IMR-90 (cell line): ENCODE measurements at regions not wholly inside any gene's neighbourhood (a gene's known extent, or its start where the extent isn't known, plus 50 kb on each side); places are given as distances from the start of the nearest gene placed in this dataset.

Source experiments
- ATAC-seq: fragments of 200-7000 bp; cut with Tn5 transposase; 2 replicates; pipeline ENCODE4 v1.9.1; 2020; ENCODE audit warnings: low read depth, mild to moderate bottlenecking, moderate library complexity
- BruUV-seq: library from RNA; stranded (reverse); fragments of 400-500 nt; replicated peaks from 2 replicates; lab custom pipeline; 2021; lab: Mats Ljungman, UMichigan
- CTCF ChIA-PET: fragments of 300-600 bp; formaldehyde crosslinking; extraction: SDS; loops from one replicate; lab custom pipeline; 2021; ENCODE audit warnings: antibody characterized with exemption; lab: Yijun Ruan, JAX
- POLR2A ChIA-PET: fragments of 300-600 bp; sonication (Branson Sonifier 250); formaldehyde crosslinking; loops from one replicate; lab custom pipeline; 2022; ENCODE audit warnings: antibody characterized with exemption; ENCODE audit not compliant: unreplicated experiment; lab: Charles Lee
- DNase-seq: peaks from one replicate; pipeline ENCODE4 v3.0.0; 2013
- H2AFZ ChIP-seq: replicated peaks from 2 replicates; pipeline ENCODE3; 2013; ENCODE audit warnings: low read length, mild to moderate bottlenecking; ENCODE audit not compliant: poor library complexity
- H2AK5ac ChIP-seq: 2 replicates; pipeline ENCODE4 v1.6.1; 2013; ENCODE audit warnings: low read depth, low read length, inconsistent platforms
- H2AK9ac ChIP-seq: replicated peaks from 2 replicates; pipeline ENCODE3; 2013; ENCODE audit warnings: mild to moderate bottlenecking, low read depth, low read length, moderate library complexity; ENCODE audit not compliant: poor library complexity
- H2BK120ac ChIP-seq: 2 replicates; pipeline ENCODE4 v1.6.1; 2013; ENCODE audit warnings: low read depth, low read length, inconsistent platforms
- H2BK15ac ChIP-seq: 3 replicates; pipeline ENCODE4 v1.6.1; 2013; ENCODE audit warnings: low read depth, low read length, inconsistent platforms
- H2BK20ac ChIP-seq: 2 replicates; pipeline ENCODE4 v1.6.1; 2013; ENCODE audit warnings: low read depth, mild to moderate bottlenecking, inconsistent platforms, low read length, moderate library complexity
- H2BK5ac ChIP-seq: 2 replicates; pipeline ENCODE4 v1.6.1; 2013; ENCODE audit warnings: mild to moderate bottlenecking, low read depth, low read length, inconsistent platforms; ENCODE audit not compliant: poor library complexity, severe bottlenecking
- H3K14ac ChIP-seq: replicated peaks from 2 replicates; pipeline ENCODE4 v1.6.1; 2013; ENCODE audit warnings: low read depth, low read length, inconsistent platforms
- H3K18ac ChIP-seq: 2 replicates; pipeline ENCODE4 v1.6.1; 2013; ENCODE audit warnings: low read depth, low read length, control low read depth
- H3K23ac ChIP-seq: 2 replicates; pipeline ENCODE4 v1.6.1; 2013; ENCODE audit warnings: low read depth, low read length, inconsistent platforms
- H3K27ac ChIP-seq: 2 replicates; pipeline ENCODE4 v1.5.1; 2013; ENCODE audit warnings: mild to moderate bottlenecking, control low read depth, low read length; ENCODE audit not compliant: insufficient read depth
- H3K27me3 ChIP-seq: 2 replicates; pipeline ENCODE4 v1.6.1; 2013; ENCODE audit warnings: low read length; ENCODE audit not compliant: control insufficient read depth, insufficient read depth
- H3K36me3 ChIP-seq: 2 replicates; pipeline ENCODE4 v1.6.1; 2013; ENCODE audit warnings: low read length, mixed read lengths; ENCODE audit not compliant: control insufficient read depth, insufficient read depth
- H3K4ac ChIP-seq: 2 replicates; pipeline ENCODE4 v1.6.1; 2013; ENCODE audit warnings: low read depth, low read length, inconsistent platforms
- H3K4me1 ChIP-seq: 2 replicates; pipeline ENCODE4 v1.6.1; 2013; ENCODE audit warnings: low read length, mixed read lengths; ENCODE audit not compliant: control insufficient read depth, insufficient read depth
- H3K4me2 ChIP-seq: 2 replicates; pipeline ENCODE4 v1.6.1; 2013; ENCODE audit warnings: low read depth, mild to moderate bottlenecking, control low read depth, low read length, moderate library complexity
- H3K4me3 ChIP-seq: 2 replicates; pipeline ENCODE4 v1.5.1; 2013; ENCODE audit warnings: low read depth, mild to moderate bottlenecking, control low read depth, low read length, moderate library complexity; ENCODE audit not compliant: insufficient read depth
- H3K56ac ChIP-seq: 2 replicates; pipeline ENCODE4 v1.6.1; 2013; ENCODE audit warnings: low read length, inconsistent platforms; ENCODE audit not compliant: insufficient read depth; ENCODE audit errors: extremely low read depth
- H3K79me1 ChIP-seq, 2 experiments: 2 replicates each; pipeline ENCODE4 v1.6.1; 2013; ENCODE audit warnings: low read length in 2 of 2, inconsistent platforms in 1 of 2, low read depth in 1 of 2
- H3K9ac ChIP-seq: 2 replicates; pipeline ENCODE4 v1.6.1; 2013; ENCODE audit warnings: low read depth, low read length, control low read depth
- H3K9me1 ChIP-seq: 2 replicates; pipeline ENCODE4 v1.6.1; 2013; ENCODE audit warnings: low read length, inconsistent platforms; ENCODE audit not compliant: insufficient read depth
- H3K9me3 ChIP-seq: 2 replicates; pipeline ENCODE4 v1.6.1; 2013; ENCODE audit warnings: low read length; ENCODE audit not compliant: control insufficient read depth, insufficient read depth
- H4K20me1 ChIP-seq: 2 replicates; pipeline ENCODE4 v1.6.1; 2013; ENCODE audit warnings: low read length, inconsistent platforms; ENCODE audit not compliant: insufficient read depth
- H4K5ac ChIP-seq: 2 replicates; pipeline ENCODE4 v1.6.1; 2013; ENCODE audit warnings: mild to moderate bottlenecking, low read depth, low read length, control low read depth
- H4K8ac ChIP-seq, 2 experiments: 2 replicates each; pipeline ENCODE4 v1.6.1; 2013; ENCODE audit warnings: low read depth in 2 of 2, low read length in 2 of 2, control low read depth in 1 of 2, inconsistent platforms in 1 of 2
- H4K91ac ChIP-seq: 2 replicates; pipeline ENCODE4 v1.6.1; 2013; ENCODE audit warnings: low read depth, low read length, inconsistent platforms; ENCODE audit not compliant: insufficient read depth
- BHLHE40 ChIP-seq: fragments of 150-350 bp; IDR thresholded peaks from 2 replicates; pipeline ENCODE4 v1.6.1; 2016; ENCODE audit warnings: mild to moderate bottlenecking, low read depth, low read length
- CEBPB ChIP-seq: IDR thresholded peaks from 2 replicates; pipeline ENCODE4 v1.6.1; 2012; ENCODE audit warnings: low read depth, low read length, improper control_type of control experiment
- CHD1 ChIP-seq: IDR thresholded peaks from 2 replicates; pipeline ENCODE4 v1.6.1; 2012; ENCODE audit warnings: low read depth, low read length, improper control_type of control experiment
- CTCF ChIP-seq: conservative IDR thresholded peaks from 2 replicates; pipeline ENCODE4 v1.5.1; 2012; ENCODE audit warnings: mild to moderate bottlenecking, low read depth, low read length, improper control_type of control experiment
- ELK1 ChIP-seq: fragments of 150-350 bp; IDR thresholded peaks from 2 replicates; pipeline ENCODE4 v1.6.1; 2016; ENCODE audit warnings: low read depth, mild to moderate bottlenecking, low read length, moderate library complexity, borderline replicate concordance
- FOS ChIP-seq: fragments of 150-350 bp; IDR thresholded peaks from 2 replicates; pipeline ENCODE4 v1.6.1; 2016; ENCODE audit warnings: low read depth, low read length
- MAFK ChIP-seq: IDR thresholded peaks from 2 replicates; pipeline ENCODE4 v1.6.1; 2012; ENCODE audit warnings: low read depth, low read length, improper control_type of control experiment
- MAZ ChIP-seq: IDR thresholded peaks from 2 replicates; pipeline ENCODE4 v1.6.1; 2012; ENCODE audit warnings: low read depth, mild to moderate bottlenecking, low read length, improper control_type of control experiment, moderate library complexity, borderline replicate concordance
- MXI1 ChIP-seq: IDR thresholded peaks from 2 replicates; pipeline ENCODE4 v1.6.1; 2012; ENCODE audit warnings: low read depth, mild to moderate bottlenecking, low read length, moderate library complexity, borderline replicate concordance
- NFE2L2 ChIP-seq: fragments of 150-350 bp; IDR thresholded peaks from 2 replicates; pipeline ENCODE4 v1.6.1; 2016; ENCODE audit warnings: low read depth, mild to moderate bottlenecking, low read length
- POLR2A ChIP-seq: IDR thresholded peaks from 2 replicates; pipeline ENCODE4 v1.6.1; 2012; ENCODE audit warnings: mild to moderate bottlenecking, low read depth, low read length
- RAD21 ChIP-seq: IDR thresholded peaks from 2 replicates; pipeline ENCODE4 v1.6.1; 2012; ENCODE audit warnings: low read length, improper control_type of control experiment
- RCOR1 ChIP-seq: IDR thresholded peaks from 2 replicates; pipeline ENCODE4 v1.6.1; 2012; ENCODE audit warnings: mild to moderate bottlenecking, low read length, improper control_type of control experiment; ENCODE audit not compliant: insufficient replicate concordance
- RFX5 ChIP-seq: IDR thresholded peaks from 2 replicates; pipeline ENCODE4 v1.8.0; 2012; ENCODE audit warnings: low read depth, mild to moderate bottlenecking, low read length, moderate library complexity
- SMC3 ChIP-seq: fragments of 150-350 bp; IDR thresholded peaks from 2 replicates; pipeline ENCODE4 v1.6.1; 2016; ENCODE audit warnings: low read depth, mild to moderate bottlenecking, antibody characterized with exemption, low read length, moderate library complexity
- USF2 ChIP-seq: fragments of 150-350 bp; IDR thresholded peaks from 2 replicates; pipeline ENCODE4 v1.6.1; 2017; ENCODE audit warnings: mild to moderate bottlenecking, antibody characterized with exemption, low read length, low read depth
- WGBS, 2 experiments: methylation state at CpG; one replicate each; pipeline versions ENCODE4 v1.1.5 to v1.1.7; 2013; ENCODE audit warnings: missing lambda C conversion rate in 2 of 2; ENCODE audit not compliant: insufficient read length in 1 of 2; ENCODE audit errors: extremely low coverage in 2 of 2; 5-methylcytosine and 5-hydroxymethylcytosine counted together
- dilution Hi-C: fragments of 300-500 bp; cut with HindIII; formaldehyde crosslinking; loops from one replicate; pipeline ENCODE4 v1.14.3; 2018; ENCODE audit warnings: low sequenced_read_pairs; ENCODE audit not compliant: unreplicated experiment
- in situ Hi-C: fragments of 300-500 bp; cut with MboI; formaldehyde crosslinking; loops from 3 replicates; pipeline ENCODE4 v1.14.3; 2019; ENCODE audit warnings: low sequenced_read_pairs, inconsistent platforms, mixed read lengths
- intact Hi-C: fragments of 100-400 bp; cut with micrococcal nuclease; formaldehyde crosslinking; loops from 2 replicates; pipeline ENCODE4 v1.10.0; 2022

GRCh38 chr4:150008546-150008945 is 69.7 kb upstream of the DCLK2 start:
- dilution Hi-C loops: no loop called here

More at GRCh38 chr4:150008546-150008945, 69.7 kb upstream of the DCLK2 start:
- H4K20me1 ChIP-seq: no peaks in the 10 kb centered on the region
- H3K14ac ChIP-seq: peak overlapping the region; percentile 64; the same call in 1 of the 2 replicates
- intact Hi-C loops: no loop called here
- H3K27me3 ChIP-seq: no peaks in the 10 kb centered on the region
- BruUV-seq: no TSS peak
- no peak overlapping the region; the same call in 1 of the 2 replicates for H2AK5ac ChIP-seq
- DNase-seq (no peak), ATAC-seq (no peak)
- no peak overlapping the region for H2AK9ac ChIP-seq
- peak overlapping the region in 1 of 2 experiments; percentile 40; a peak in 1 of 4 replicates for H4K8ac ChIP-seq
- no peak overlapping the region; the same call in 2 of the 3 replicates for H2BK15ac ChIP-seq
- H3K56ac ChIP-seq: no peak overlapping the region
- H3K79me1 ChIP-seq: no peaks in the 10 kb centered on the region
- CTCF ChIA-PET: no interaction called here
- no peak overlapping the region for H3K23ac ChIP-seq
- no peak overlapping the region for H3K4me2 ChIP-seq
- H2BK5ac ChIP-seq: peak overlapping the region; percentile 64
- peaks cover 4% of the 10 kb centered on the region for H3K9me1 ChIP-seq
- H3K9me3 ChIP-seq: no peaks in the 10 kb centered on the region
- H3K4ac ChIP-seq: peak overlapping the region; percentile 78
- in situ Hi-C loops: loop anchor here (10.0 kb wide), 1 partner anchor 576 kb away; the partner anchor contains the start of gene MAB21L2
- H2AFZ ChIP-seq: no peak overlapping the region
- no CpG with 5 or more reads among the region's 2 CpGs for WGBS, 2 experiments
- TF ChIP-seq RCOR1 (no peak), ELK1 (no peak), MAZ (no peak), MXI1 (no peak), FOS (no peak), SMC3 (no peak), RFX5 (no peak), BHLHE40 (no peak), CTCF (no peak), MAFK (no peak), USF2 (no peak), POLR2A (no peak), CEBPB (no peak), RAD21 (no peak), NFE2L2 (no peak), CHD1 (no peak)
- H4K91ac ChIP-seq: peak overlapping the region; percentile 84
- no peak overlapping the region for H3K27ac ChIP-seq
- peaks cover 18% of the 10 kb centered on the region for H3K4me1 ChIP-seq
- no peak overlapping the region for H3K4me3 ChIP-seq
- peak overlapping the region; percentile 85 for H2BK120ac ChIP-seq
- no peaks in the 10 kb centered on the region for H3K36me3 ChIP-seq
- H3K18ac ChIP-seq: peak overlapping the region; percentile 51; the same call in 1 of the 2 replicates
- POLR2A ChIA-PET: no interaction called here
- H2BK20ac ChIP-seq: peak overlapping the region; percentile 81
- no peak overlapping the region for H3K9ac ChIP-seq
- peak overlapping the region; percentile 33; the same call in 1 of the 2 replicates for H4K5ac ChIP-seq
